GM12874 (cell line): ENCODE measurements at regions not wholly inside any gene's neighbourhood (a gene's known extent, or its start where the extent isn't known, plus 50 kb on each side); places are given as distances from the start of the nearest gene placed in this dataset.

ENCODE experiments used
- TF ChIP-seq, protein P1 (sequence below): IDR thresholded peaks from 2 replicates; pipeline ENCODE4 v1.5.1; 2011; ENCODE audit warnings: low read depth, mild to moderate bottlenecking, control low read depth, low read length, moderate library complexity; ENCODE audit not compliant: insufficient read depth

DNA sequence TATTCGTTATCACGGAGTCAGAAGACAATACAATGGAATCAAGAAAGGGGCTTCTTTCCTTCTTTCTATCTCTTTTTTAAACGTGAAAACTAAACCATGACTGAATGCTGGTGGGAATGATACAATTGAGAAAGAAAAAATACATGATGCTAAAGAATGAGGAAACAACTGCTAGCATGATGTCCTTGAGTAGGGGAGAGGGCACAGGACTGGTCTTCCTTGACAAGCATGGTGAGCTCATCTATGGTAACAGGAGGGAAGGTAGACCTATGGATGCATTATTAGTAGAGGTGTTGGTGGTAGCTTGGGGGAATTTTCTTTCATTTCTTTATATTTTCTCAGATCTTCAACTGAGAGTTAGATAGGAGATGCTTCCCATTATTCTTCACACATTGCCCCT, 88.9 kb upstream of the COL1A2 start:
- TF ChIP-seq, protein P1, sequence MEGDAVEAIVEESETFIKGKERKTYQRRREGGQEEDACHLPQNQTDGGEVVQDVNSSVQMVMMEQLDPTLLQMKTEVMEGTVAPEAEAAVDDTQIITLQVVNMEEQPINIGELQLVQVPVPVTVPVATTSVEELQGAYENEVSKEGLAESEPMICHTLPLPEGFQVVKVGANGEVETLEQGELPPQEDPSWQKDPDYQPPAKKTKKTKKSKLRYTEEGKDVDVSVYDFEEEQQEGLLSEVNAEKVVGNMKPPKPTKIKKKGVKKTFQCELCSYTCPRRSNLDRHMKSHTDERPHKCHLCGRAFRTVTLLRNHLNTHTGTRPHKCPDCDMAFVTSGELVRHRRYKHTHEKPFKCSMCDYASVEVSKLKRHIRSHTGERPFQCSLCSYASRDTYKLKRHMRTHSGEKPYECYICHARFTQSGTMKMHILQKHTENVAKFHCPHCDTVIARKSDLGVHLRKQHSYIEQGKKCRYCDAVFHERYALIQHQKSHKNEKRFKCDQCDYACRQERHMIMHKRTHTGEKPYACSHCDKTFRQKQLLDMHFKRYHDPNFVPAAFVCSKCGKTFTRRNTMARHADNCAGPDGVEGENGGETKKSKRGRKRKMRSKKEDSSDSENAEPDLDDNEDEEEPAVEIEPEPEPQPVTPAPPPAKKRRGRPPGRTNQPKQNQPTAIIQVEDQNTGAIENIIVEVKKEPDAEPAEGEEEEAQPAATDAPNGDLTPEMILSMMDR, result no peak

GRCh38 chr7:94307399-94308048, 87.2 kb upstream of the COL1A2 start:
- TF ChIP-seq, protein P1, result no peak

DNA sequence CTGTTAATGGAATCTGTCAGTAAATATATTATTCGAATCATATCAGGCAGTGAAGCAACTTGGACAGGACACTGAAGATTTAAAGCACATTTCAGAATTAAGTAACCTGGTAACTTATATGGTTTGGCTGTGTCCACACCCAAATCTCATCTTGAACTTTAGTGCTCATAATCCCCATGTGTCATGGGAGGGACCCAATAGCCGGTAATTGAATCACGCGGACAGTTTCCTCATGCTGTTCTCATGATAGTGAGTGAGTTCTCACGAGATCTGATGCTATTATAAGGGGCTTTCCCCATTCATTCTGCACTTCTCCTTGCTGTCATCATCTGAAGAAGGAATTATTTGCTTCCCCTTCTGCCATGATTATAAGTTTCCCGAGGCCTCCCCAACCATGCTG, 83.2 kb upstream of the COL1A2 start:
- TF ChIP-seq, protein P1, result no peak

DNA sequence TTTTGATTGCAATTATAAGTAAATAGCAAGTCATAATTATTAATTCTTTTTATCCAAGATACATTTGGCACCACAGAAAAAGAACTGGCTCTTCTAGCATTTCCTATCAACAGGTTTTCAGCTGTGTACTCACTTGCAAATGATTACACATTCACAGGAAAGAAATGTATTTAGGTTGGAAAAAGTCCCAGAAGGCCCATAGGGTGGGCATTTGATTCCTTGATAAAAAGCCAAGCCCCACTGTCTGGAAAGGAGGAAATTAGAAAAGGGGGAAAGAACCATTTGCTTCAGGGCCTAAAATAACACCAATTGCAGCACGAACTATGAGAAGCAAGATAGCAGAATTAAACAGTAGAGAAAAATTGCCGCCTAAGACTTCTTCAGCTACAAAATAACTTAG, 80.8 kb upstream of the COL1A2 start:
- TF ChIP-seq, protein P1, result no peak

- TF ChIP-seq, protein P1, result no peak
Observed at GRCh38 chr7:94314413-94315410, 80.0 kb upstream of the COL1A2 start.

DNA sequence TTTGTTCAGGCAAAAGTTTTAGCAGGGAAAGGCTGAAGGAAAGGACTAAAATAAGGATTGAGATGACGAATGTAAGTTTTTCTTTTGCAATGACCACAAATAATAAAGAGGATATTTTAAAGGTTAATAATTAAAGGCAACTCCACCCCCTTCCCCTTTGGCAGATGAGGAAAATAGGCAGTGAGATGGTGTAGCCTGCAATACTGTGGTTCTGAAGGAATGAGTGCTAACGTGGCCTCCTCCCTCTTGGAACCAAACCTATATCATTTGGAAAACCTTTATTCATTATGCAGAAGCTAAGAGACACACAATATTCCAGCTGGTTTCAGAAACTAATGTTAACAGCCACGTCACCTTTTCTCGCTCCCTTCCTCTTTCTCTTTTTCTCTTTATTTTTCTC, 70.9 kb upstream of the COL1A2 start:
- TF ChIP-seq, protein P1, result no peak

GRCh38 chr7:94324380-94325121, 70.1 kb upstream of the COL1A2 start:
- TF ChIP-seq, protein P1, result no peak
